ENCODE measurements at regions not wholly inside any gene's neighbourhood (a gene's known extent, or its start where the extent isn't known, plus 50 kb on each side); places are given as distances from the start of the nearest gene placed in this dataset.

- DNase-seq: no peak
Observed at GRCh38 chr10:71048971-71049615, 160.7 kb upstream of the PCBD1 start.

GRCh38 chr10:71049994-71050393, 161.6 kb upstream of the PCBD1 start:
- DNase-seq: no peak

- DNase-seq: no peak
Observed at GRCh38 chr10:71052076-71052660, 160.2 kb upstream of the UNC5B start.

GRCh38 chr10:71052708-71053107, 159.7 kb upstream of the UNC5B start:
- DNase-seq: no peak

GRCh38 chr10:71053169-71053895, 159.0 kb upstream of the UNC5B start:
- no peak for DNase-seq

- DNase-seq: no peak
Observed at GRCh38 chr10:71058308-71058707, 154.1 kb upstream of the UNC5B start.

- no peak for DNase-seq
Observed at GRCh38 chr10:71059054-71059818, 153.1 kb upstream of the UNC5B start.

GRCh38 chr10:71059943-71060342, 152.4 kb upstream of the UNC5B start:
- DNase-seq: no peak

GRCh38 chr10:71060476-71061426, 151.6 kb upstream of the UNC5B start:
- no peak for DNase-seq

GRCh38 chr10:71061472-71061871, 150.9 kb upstream of the UNC5B start:
- DNase-seq: no peak

GRCh38 chr10:71062156-71062555, 150.2 kb upstream of the UNC5B start:
- DNase-seq: no peak

GRCh38 chr10:71063401-71063800, 149.0 kb upstream of the UNC5B start:
- no peak for DNase-seq

- no peak for DNase-seq
Observed at GRCh38 chr10:71064413-71065118, 147.8 kb upstream of the UNC5B start.

GRCh38 chr10:71065659-71066058, 146.7 kb upstream of the UNC5B start:
- DNase-seq: no peak

- no peak for DNase-seq
Observed at GRCh38 chr10:71066600-71066999, 145.8 kb upstream of the UNC5B start.

- no peak for DNase-seq
Observed at GRCh38 chr10:71067098-71067740, 145.2 kb upstream of the UNC5B start.

GRCh38 chr10:71068861-71069271, 143.5 kb upstream of the UNC5B start:
- DNase-seq: no peak

GRCh38 chr10:71069909-71070666, 142.3 kb upstream of the UNC5B start:
- DNase-seq: no peak

GRCh38 chr10:71070741-71071140, 141.6 kb upstream of the UNC5B start:
- no peak for DNase-seq

GRCh38 chr10:71072131-71072822, 140.1 kb upstream of the UNC5B start:
- no peak for DNase-seq

Measured in NCI-H187 (cell line).